IMR-90 (cell line): ENCODE measurements at regions not wholly inside any gene's neighbourhood (a gene's known extent, or its start where the extent isn't known, plus 50 kb on each side); places are given as distances from the start of the nearest gene placed in this dataset.

Experiments
- ATAC-seq: fragments of 200-7000 bp; cut with Tn5 transposase; 2 replicates; pipeline ENCODE4 v1.9.1; 2020; ENCODE audit warnings: low read depth, mild to moderate bottlenecking, moderate library complexity
- BruUV-seq: library from RNA; stranded (reverse); fragments of 400-500 nt; replicated peaks from 2 replicates; lab custom pipeline; 2021; lab: Mats Ljungman, UMichigan
- CTCF ChIA-PET: fragments of 300-600 bp; formaldehyde crosslinking; extraction: SDS; loops from one replicate; lab custom pipeline; 2021; ENCODE audit warnings: antibody characterized with exemption; lab: Yijun Ruan, JAX
- POLR2A ChIA-PET: fragments of 300-600 bp; sonication (Branson Sonifier 250); formaldehyde crosslinking; loops from one replicate; lab custom pipeline; 2022; ENCODE audit warnings: antibody characterized with exemption; ENCODE audit not compliant: unreplicated experiment; lab: Charles Lee
- DNase-seq: peaks from one replicate; pipeline ENCODE4 v3.0.0; 2013
- H2AFZ ChIP-seq: replicated peaks from 2 replicates; pipeline ENCODE3; 2013; ENCODE audit warnings: low read length, mild to moderate bottlenecking; ENCODE audit not compliant: poor library complexity
- H2AK5ac ChIP-seq: 2 replicates; pipeline ENCODE4 v1.6.1; 2013; ENCODE audit warnings: low read depth, low read length, inconsistent platforms
- H2AK9ac ChIP-seq: replicated peaks from 2 replicates; pipeline ENCODE3; 2013; ENCODE audit warnings: mild to moderate bottlenecking, low read depth, low read length, moderate library complexity; ENCODE audit not compliant: poor library complexity
- H2BK120ac ChIP-seq: 2 replicates; pipeline ENCODE4 v1.6.1; 2013; ENCODE audit warnings: low read depth, low read length, inconsistent platforms
- H2BK15ac ChIP-seq: 3 replicates; pipeline ENCODE4 v1.6.1; 2013; ENCODE audit warnings: low read depth, low read length, inconsistent platforms
- H2BK20ac ChIP-seq: 2 replicates; pipeline ENCODE4 v1.6.1; 2013; ENCODE audit warnings: low read depth, mild to moderate bottlenecking, inconsistent platforms, low read length, moderate library complexity
- H2BK5ac ChIP-seq: 2 replicates; pipeline ENCODE4 v1.6.1; 2013; ENCODE audit warnings: mild to moderate bottlenecking, low read depth, low read length, inconsistent platforms; ENCODE audit not compliant: poor library complexity, severe bottlenecking
- H3K14ac ChIP-seq: replicated peaks from 2 replicates; pipeline ENCODE4 v1.6.1; 2013; ENCODE audit warnings: low read depth, low read length, inconsistent platforms
- H3K18ac ChIP-seq: 2 replicates; pipeline ENCODE4 v1.6.1; 2013; ENCODE audit warnings: low read depth, low read length, control low read depth
- H3K23ac ChIP-seq: 2 replicates; pipeline ENCODE4 v1.6.1; 2013; ENCODE audit warnings: low read depth, low read length, inconsistent platforms
- H3K27ac ChIP-seq: 2 replicates; pipeline ENCODE4 v1.5.1; 2013; ENCODE audit warnings: mild to moderate bottlenecking, control low read depth, low read length; ENCODE audit not compliant: insufficient read depth
- H3K27me3 ChIP-seq: 2 replicates; pipeline ENCODE4 v1.6.1; 2013; ENCODE audit warnings: low read length; ENCODE audit not compliant: control insufficient read depth, insufficient read depth
- H3K36me3 ChIP-seq: 2 replicates; pipeline ENCODE4 v1.6.1; 2013; ENCODE audit warnings: low read length, mixed read lengths; ENCODE audit not compliant: control insufficient read depth, insufficient read depth
- H3K4ac ChIP-seq: 2 replicates; pipeline ENCODE4 v1.6.1; 2013; ENCODE audit warnings: low read depth, low read length, inconsistent platforms
- H3K4me1 ChIP-seq: 2 replicates; pipeline ENCODE4 v1.6.1; 2013; ENCODE audit warnings: low read length, mixed read lengths; ENCODE audit not compliant: control insufficient read depth, insufficient read depth
- H3K4me2 ChIP-seq: 2 replicates; pipeline ENCODE4 v1.6.1; 2013; ENCODE audit warnings: low read depth, mild to moderate bottlenecking, control low read depth, low read length, moderate library complexity
- H3K4me3 ChIP-seq: 2 replicates; pipeline ENCODE4 v1.5.1; 2013; ENCODE audit warnings: low read depth, mild to moderate bottlenecking, control low read depth, low read length, moderate library complexity; ENCODE audit not compliant: insufficient read depth
- H3K56ac ChIP-seq: 2 replicates; pipeline ENCODE4 v1.6.1; 2013; ENCODE audit warnings: low read length, inconsistent platforms; ENCODE audit not compliant: insufficient read depth; ENCODE audit errors: extremely low read depth
- H3K79me1 ChIP-seq, 2 experiments: 2 replicates each; pipeline ENCODE4 v1.6.1; 2013; ENCODE audit warnings: low read length in 2 of 2, inconsistent platforms in 1 of 2, low read depth in 1 of 2
- H3K9ac ChIP-seq: 2 replicates; pipeline ENCODE4 v1.6.1; 2013; ENCODE audit warnings: low read depth, low read length, control low read depth
- H3K9me1 ChIP-seq: 2 replicates; pipeline ENCODE4 v1.6.1; 2013; ENCODE audit warnings: low read length, inconsistent platforms; ENCODE audit not compliant: insufficient read depth
- H3K9me3 ChIP-seq: 2 replicates; pipeline ENCODE4 v1.6.1; 2013; ENCODE audit warnings: low read length; ENCODE audit not compliant: control insufficient read depth, insufficient read depth
- H4K20me1 ChIP-seq: 2 replicates; pipeline ENCODE4 v1.6.1; 2013; ENCODE audit warnings: low read length, inconsistent platforms; ENCODE audit not compliant: insufficient read depth
- H4K5ac ChIP-seq: 2 replicates; pipeline ENCODE4 v1.6.1; 2013; ENCODE audit warnings: mild to moderate bottlenecking, low read depth, low read length, control low read depth
- H4K8ac ChIP-seq, 2 experiments: 2 replicates each; pipeline ENCODE4 v1.6.1; 2013; ENCODE audit warnings: low read depth in 2 of 2, low read length in 2 of 2, control low read depth in 1 of 2, inconsistent platforms in 1 of 2
- H4K91ac ChIP-seq: 2 replicates; pipeline ENCODE4 v1.6.1; 2013; ENCODE audit warnings: low read depth, low read length, inconsistent platforms; ENCODE audit not compliant: insufficient read depth
- CHD1 ChIP-seq: IDR thresholded peaks from 2 replicates; pipeline ENCODE4 v1.6.1; 2012; ENCODE audit warnings: low read depth, low read length, improper control_type of control experiment
- CTCF ChIP-seq: conservative IDR thresholded peaks from 2 replicates; pipeline ENCODE4 v1.5.1; 2012; ENCODE audit warnings: mild to moderate bottlenecking, low read depth, low read length, improper control_type of control experiment
- ELK1 ChIP-seq: fragments of 150-350 bp; IDR thresholded peaks from 2 replicates; pipeline ENCODE4 v1.6.1; 2016; ENCODE audit warnings: low read depth, mild to moderate bottlenecking, low read length, moderate library complexity, borderline replicate concordance
- MAZ ChIP-seq: IDR thresholded peaks from 2 replicates; pipeline ENCODE4 v1.6.1; 2012; ENCODE audit warnings: low read depth, mild to moderate bottlenecking, low read length, improper control_type of control experiment, moderate library complexity, borderline replicate concordance
- NFE2L2 ChIP-seq: fragments of 150-350 bp; IDR thresholded peaks from 2 replicates; pipeline ENCODE4 v1.6.1; 2016; ENCODE audit warnings: low read depth, mild to moderate bottlenecking, low read length
- RFX5 ChIP-seq: IDR thresholded peaks from 2 replicates; pipeline ENCODE4 v1.8.0; 2012; ENCODE audit warnings: low read depth, mild to moderate bottlenecking, low read length, moderate library complexity
- WGBS, 2 experiments: methylation state at CpG; one replicate each; pipeline versions ENCODE4 v1.1.5 to v1.1.7; 2013; ENCODE audit warnings: missing lambda C conversion rate in 2 of 2; ENCODE audit not compliant: insufficient read length in 1 of 2; ENCODE audit errors: extremely low coverage in 2 of 2; 5-methylcytosine and 5-hydroxymethylcytosine counted together
- dilution Hi-C: fragments of 300-500 bp; cut with HindIII; formaldehyde crosslinking; loops from one replicate; pipeline ENCODE4 v1.14.3; 2018; ENCODE audit warnings: low sequenced_read_pairs; ENCODE audit not compliant: unreplicated experiment
- in situ Hi-C: fragments of 300-500 bp; cut with MboI; formaldehyde crosslinking; loops from 3 replicates; pipeline ENCODE4 v1.14.3; 2019; ENCODE audit warnings: low sequenced_read_pairs, inconsistent platforms, mixed read lengths
- intact Hi-C: fragments of 100-400 bp; cut with micrococcal nuclease; formaldehyde crosslinking; loops from 2 replicates; pipeline ENCODE4 v1.10.0; 2022

- Histone ChIP-seq H3K14ac (no peak overlapping the region), H3K27me3 (no peaks in the 10 kb centered on the region), H4K8ac (no peak overlapping the region), H3K4me1 (no peaks in the 10 kb centered on the region), H3K4me3 (no peak overlapping the region), H2AFZ (no peak overlapping the region), H2BK20ac (no peak overlapping the region), H3K79me1 (no peaks in the 10 kb centered on the region), H3K56ac (no peak overlapping the region), H2AK9ac (no peak overlapping the region), H2BK120ac (no peak overlapping the region), H3K9ac (no peak overlapping the region), H3K9me3 (peaks cover 5% of the 10 kb centered on the region), H3K9me1 (no peaks in the 10 kb centered on the region), H3K27ac (no peak overlapping the region), H2BK15ac (no peak overlapping the region), H4K20me1 (no peaks in the 10 kb centered on the region), H3K4me2 (no peak overlapping the region), H2AK5ac (no peak overlapping the region), H3K23ac (no peak overlapping the region), H4K91ac (no peak overlapping the region), H2BK5ac (no peak overlapping the region), H3K4ac (no peak overlapping the region), H3K36me3 (no peaks in the 10 kb centered on the region), H3K18ac (no peak overlapping the region), H4K5ac (no peak overlapping the region)
- ChIA-PET POLR2A (no interaction called here), CTCF (no interaction called here)
- no TSS peak for BruUV-seq
- dilution Hi-C loops: no loop called here
- in situ Hi-C loops: no loop called here
- ATAC-seq (no peak), DNase-seq (no peak)
- TF ChIP-seq NFE2L2: no peak
- no peak for TF ChIP-seq CHD1
- no peak for TF ChIP-seq RFX5
- TF ChIP-seq ELK1: no peak
- TF ChIP-seq MAZ: no peak
- no peak for TF ChIP-seq CTCF
- WGBS, 2 experiments: no CpG with 5 or more reads among the region's 4 CpGs
- intact Hi-C loops: no loop called here
Measured at GRCh38 chr2:15713475-15713874, 121.8 kb downstream of the DDX1 start.
